DMS53 (cell line): ENCODE measurements at regions not wholly inside any gene's neighbourhood (a gene's known extent, or its start where the extent isn't known, plus 50 kb on each side); places are given as distances from the start of the nearest gene placed in this dataset.
A peak's percentile ranks its signal among the peaks of the same experiment; 100 is the strongest.

Experiments used
- DNase-seq: peaks from one replicate; lab custom pipeline; 2025; lab: John Stamatoyannopoulos, UW

- peak; percentile 45 for DNase-seq
Measured at GRCh38 chr1:48164571-48164970, 57.9 kb upstream of the SLC5A9 start.

- no peak for DNase-seq
Measured at GRCh38 chr1:48160486-48161132, 61.9 kb upstream of the SLC5A9 start.

GRCh38 chr1:48139275-48139674 lies 83.2 kb upstream of the SLC5A9 start:
- no peak for DNase-seq

- DNase-seq: peak; percentile 14
Measured at GRCh38 chr1:48127735-48128685, 94.5 kb upstream of the SLC5A9 start.

DNA sequence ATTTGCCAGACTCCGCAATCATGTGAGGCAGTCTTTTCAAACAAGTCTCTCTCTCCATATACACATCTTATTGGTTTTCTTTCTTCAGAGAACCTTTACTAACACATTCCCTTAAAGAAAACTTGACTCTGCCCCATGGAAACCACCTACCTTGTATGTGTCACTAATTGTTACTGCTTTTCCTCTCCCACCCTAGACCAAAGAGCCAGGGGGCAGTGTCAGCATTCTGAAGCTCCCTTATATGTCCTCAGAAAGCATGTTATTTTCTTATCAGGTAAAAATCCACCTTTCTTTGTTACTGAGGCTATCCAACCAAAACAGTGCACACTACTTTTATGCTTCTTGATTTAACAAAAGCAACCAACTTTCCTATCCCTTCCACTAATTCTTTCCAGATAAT lies 98.9 kb upstream of the SLC5A9 start:
- DNase-seq: no peak

DNA sequence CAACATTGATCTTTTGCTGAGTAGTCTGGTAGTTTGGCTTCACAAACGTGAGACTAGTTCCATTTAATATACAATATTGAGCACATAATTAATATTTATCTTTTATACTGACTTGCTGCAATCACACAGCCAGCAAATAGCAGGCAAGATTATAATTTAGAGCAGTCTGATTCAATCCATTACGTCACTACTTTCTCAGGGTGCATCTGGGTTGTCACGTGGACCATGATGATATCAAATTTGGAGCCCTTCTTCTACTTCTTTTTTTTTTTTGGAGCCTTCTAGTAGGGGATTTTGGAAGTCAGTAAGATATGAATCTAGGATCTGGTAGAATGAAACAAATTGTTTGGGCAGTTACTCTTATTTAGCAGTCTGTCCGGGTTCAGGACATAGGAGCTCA lies 100.6 kb upstream of the SLC5A9 start:
- DNase-seq: no peak

- no peak for DNase-seq
Measured at GRCh38 chr1:48120621-48121020, 101.9 kb upstream of the SLC5A9 start.

- DNase-seq: no peak
Measured at GRCh38 chr1:48115835-48116234, 106.7 kb upstream of the SLC5A9 start.

GRCh38 chr1:48114596-48115382 lies 107.7 kb upstream of the SLC5A9 start:
- no peak for DNase-seq

GRCh38 chr1:48109390-48110013 lies 112.3 kb upstream of the TRABD2B start:
- peak; percentile 88 for DNase-seq

GRCh38 chr1:48107516-48107915 lies 110.3 kb upstream of the TRABD2B start:
- peak; percentile 47 for DNase-seq

GRCh38 chr1:48106049-48106448 lies 108.9 kb upstream of the TRABD2B start:
- DNase-seq: no peak

- peak; percentile 46 for DNase-seq
Measured at GRCh38 chr1:48105165-48105564, 108.0 kb upstream of the TRABD2B start.

GRCh38 chr1:48103495-48103894 lies 106.3 kb upstream of the TRABD2B start:
- DNase-seq: no peak

GRCh38 chr1:48102766-48103165 lies 105.6 kb upstream of the TRABD2B start:
- no peak for DNase-seq

DNA sequence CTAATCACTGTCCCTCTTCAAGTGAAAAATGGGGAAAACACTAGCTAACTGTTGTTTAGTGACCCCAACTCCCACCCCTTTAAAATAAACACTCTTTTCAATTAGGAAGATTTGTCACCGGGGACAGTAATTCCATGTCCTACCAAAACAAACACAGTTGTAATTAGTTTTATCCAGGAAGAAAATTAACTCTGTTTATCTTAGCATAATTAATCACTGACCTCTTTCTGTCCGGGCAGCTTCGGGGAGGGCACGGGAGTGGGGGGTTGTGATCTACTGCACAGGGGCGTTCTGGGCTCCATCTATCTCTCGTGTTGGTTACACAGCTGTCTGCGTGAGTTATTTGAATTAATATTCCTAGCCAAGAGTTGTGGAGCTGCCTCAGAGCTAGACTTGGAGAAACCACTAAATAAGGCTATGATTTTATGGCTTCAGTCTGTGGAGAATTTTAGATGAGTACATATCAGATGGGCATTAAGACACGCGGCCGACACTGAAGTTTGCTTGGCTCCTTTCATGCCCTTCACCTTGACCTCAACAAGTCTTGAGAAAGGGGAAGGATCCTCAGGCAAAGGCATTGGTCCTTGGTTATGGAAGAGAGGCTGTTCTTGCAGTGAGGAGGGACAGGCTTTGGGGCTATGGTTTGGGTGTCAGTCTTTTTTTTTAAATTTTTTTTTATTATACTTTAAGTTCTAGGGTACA lies 102.0 kb upstream of the TRABD2B start:
- no peak for DNase-seq

GRCh38 chr1:48093696-48094528 lies 96.7 kb upstream of the TRABD2B start:
- peak; percentile 99 for DNase-seq

DNA sequence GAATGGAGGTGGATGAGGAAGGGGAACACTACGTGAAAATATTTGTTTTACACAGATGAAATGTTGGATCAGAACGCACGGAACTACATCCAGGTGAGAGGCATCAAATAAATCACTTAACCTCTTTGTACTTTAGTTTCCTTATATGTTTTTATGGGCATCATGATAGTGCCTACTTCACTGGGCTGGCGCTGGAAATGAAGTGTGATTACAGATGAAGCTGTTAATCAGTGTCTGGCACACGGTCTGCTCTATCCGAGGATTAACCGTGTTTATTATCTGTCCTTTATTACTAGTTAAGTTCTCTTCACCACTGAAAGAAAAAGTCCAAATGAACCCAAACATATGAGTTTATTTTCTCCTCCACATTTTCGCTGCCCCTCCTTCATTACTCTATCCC lies 96.0 kb upstream of the TRABD2B start:
- no peak for DNase-seq

- DNase-seq: no peak
Measured at GRCh38 chr1:48092401-48092800, 95.2 kb upstream of the TRABD2B start.

DNA sequence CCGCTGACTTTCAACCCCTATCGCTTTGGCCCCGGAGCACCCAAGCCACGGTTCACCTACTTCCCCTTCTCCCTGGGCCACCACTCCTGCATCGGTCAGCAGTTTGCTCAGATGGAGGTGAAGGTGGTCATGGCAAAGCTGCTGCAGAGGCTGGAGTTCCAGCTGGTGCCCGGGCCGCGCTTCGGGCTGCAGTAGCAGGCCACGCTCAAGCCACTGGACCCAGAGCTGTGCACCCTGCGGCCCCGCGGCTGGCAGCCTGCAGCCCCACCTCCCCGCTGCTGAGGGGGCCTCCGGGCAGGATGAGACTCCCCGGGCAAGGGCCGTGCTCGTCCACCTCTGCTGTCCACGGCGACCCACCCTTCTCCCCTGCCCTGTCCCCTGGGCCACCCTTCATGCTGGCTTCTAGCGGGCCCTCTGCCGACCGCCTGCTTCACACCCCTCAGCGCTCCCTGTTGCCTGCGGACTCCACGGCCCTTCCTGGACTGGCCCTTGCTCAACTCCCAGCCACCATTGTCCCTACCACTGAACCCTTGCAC lies 92.2 kb upstream of the TRABD2B start:
- no peak for DNase-seq
